GM23338 (cell line): ENCODE measurements at regions not wholly inside any gene's neighbourhood (a gene's known extent, or its start where the extent isn't known, plus 50 kb on each side); places are given as distances from the start of the nearest gene placed in this dataset.
A peak's percentile ranks its signal among the peaks of the same experiment; 100 is the strongest.

Source experiments
- ATAC-seq: fragments of 200-7000 bp; cut with Tn5 transposase; 3 replicates; pipeline ENCODE4 v1.9.1; 2020
- DNase-seq: peaks from one replicate; pipeline ENCODE4 v3.0.0-alpha.2; 2015; ENCODE audit warnings: low spot score
- H2AFZ ChIP-seq: fragments of 200-600 bp; sonication (generic); 2 replicates; pipeline ENCODE4 v1.8.0; 2016; ENCODE audit warnings: antibody characterized with exemption, mild to moderate bottlenecking, moderate library complexity
- H3F3A ChIP-seq: fragments of 200-600 bp; sonication (generic); replicated peaks from 2 replicates; pipeline ENCODE4 v1.8.0; 2017; ENCODE audit warnings: antibody characterized with exemption, mixed run types, low read depth
- H3K27ac ChIP-seq: fragments of 200-600 bp; sonication (generic); 2 replicates; pipeline ENCODE4 v1.6.1; 2016; ENCODE audit warnings: low read depth
- H3K27me3 ChIP-seq: fragments of 200-600 bp; sonication (generic); 2 replicates; pipeline ENCODE4 v1.8.0; 2016; ENCODE audit warnings: mild to moderate bottlenecking, mixed run types, moderate library complexity; ENCODE audit not compliant: insufficient read depth
- H3K36me3 ChIP-seq: fragments of 200-600 bp; sonication (generic); 2 replicates; pipeline ENCODE4 v1.8.0; 2016; ENCODE audit warnings: mild to moderate bottlenecking; ENCODE audit not compliant: insufficient read depth
- H3K4me1 ChIP-seq: fragments of 200-600 bp; sonication (generic); 2 replicates; pipeline ENCODE4 v1.8.0; 2016; ENCODE audit warnings: mild to moderate bottlenecking, moderate library complexity; ENCODE audit not compliant: insufficient read depth
- H3K4me2 ChIP-seq: fragments of 200-600 bp; sonication (generic); 2 replicates; pipeline ENCODE4 v1.7.1; 2017; ENCODE audit warnings: mixed run types
- H3K4me3 ChIP-seq: fragments of 200-600 bp; sonication (generic); 2 replicates; pipeline ENCODE4 v1.6.1; 2016; ENCODE audit warnings: mixed run types
- H3K79me2 ChIP-seq: fragments of 200-600 bp; sonication (generic); replicated peaks from 2 replicates; pipeline ENCODE4 v1.8.0; 2017; ENCODE audit warnings: mild to moderate bottlenecking; ENCODE audit not compliant: insufficient read depth
- H3K9me2 ChIP-seq: fragments of 200-600 bp; sonication (generic); 2 replicates; pipeline ENCODE4 v1.8.0; 2017; ENCODE audit not compliant: insufficient read depth
- H4K20me1 ChIP-seq: fragments of 200-600 bp; sonication (generic); replicated peaks from 2 replicates; pipeline ENCODE4 v1.8.0; 2017; ENCODE audit warnings: mild to moderate bottlenecking; ENCODE audit not compliant: insufficient read depth
- H3K27ac Mint-ChIP-seq: 2 replicates; pipeline ENCODE4 v1.8.0; 2020; ENCODE audit warnings: inconsistent platforms, mild to moderate bottlenecking, moderate library complexity, mixed read lengths
- H3K27me3 Mint-ChIP-seq: 3 replicates; pipeline ENCODE4 v1.8.0; 2022; ENCODE audit warnings: low read depth, mild to moderate bottlenecking, moderate library complexity, mixed read lengths, inconsistent platforms; ENCODE audit not compliant: insufficient read depth, poor library complexity
- H3K36me3 Mint-ChIP-seq: 3 replicates; pipeline ENCODE4 v1.8.0; 2021; ENCODE audit warnings: low read depth, mild to moderate bottlenecking, inconsistent platforms, moderate library complexity, mixed read lengths
- H3K4me1 Mint-ChIP-seq: 3 replicates; pipeline ENCODE4 v1.8.0; 2020; ENCODE audit warnings: mild to moderate bottlenecking, inconsistent platforms, mixed read lengths
- H3K4me3 Mint-ChIP-seq: 3 replicates; pipeline ENCODE4 v1.8.0; 2021; ENCODE audit warnings: moderate library complexity, mild to moderate bottlenecking, inconsistent platforms, mixed read lengths
- H3K9me3 Mint-ChIP-seq: 3 replicates; pipeline ENCODE4 v1.8.0; 2020; ENCODE audit warnings: moderate library complexity, mild to moderate bottlenecking, inconsistent platforms, mixed read lengths
- CREB1 ChIP-seq: fragments of 250-450 bp; sonication (Bioruptor Pico); IDR thresholded peaks from 2 replicates; pipeline ENCODE4 v1.5.0; 2020; ENCODE audit warnings: low read depth, mild to moderate bottlenecking, moderate library complexity
- EZH2 ChIP-seq: fragments of 200-600 bp; sonication (generic); IDR thresholded peaks from one replicate; pipeline ENCODE4 v1.8.0; 2017; ENCODE audit warnings: antibody characterized with exemption, mild to moderate bottlenecking, low read depth; ENCODE audit not compliant: unreplicated experiment
- EZH2phosphoT487 ChIP-seq: fragments of 200-600 bp; sonication (generic); IDR thresholded peaks from one replicate; pipeline ENCODE4 v1.8.1; 2018; ENCODE audit warnings: antibody characterized with exemption; ENCODE audit not compliant: unreplicated experiment
- STAT1 ChIP-seq: IDR thresholded peaks from one replicate; pipeline ENCODE4 v1.6.1; 2016; ENCODE audit warnings: antibody characterized with exemption; ENCODE audit not compliant: unreplicated experiment
- ZNF331 ChIP-seq: fragments of 250-450 bp; sonication (Bioruptor Pico); IDR thresholded peaks from 2 replicates; pipeline ENCODE4 v1.5.0; 2020; ENCODE audit warnings: low read depth, mild to moderate bottlenecking, moderate library complexity
- TF ChIP-seq, protein P1 (sequence below): IDR thresholded peaks from one replicate; pipeline ENCODE4 v1.6.1; 2018; ENCODE audit warnings: antibody characterized with exemption; ENCODE audit not compliant: unreplicated experiment
- TF ChIP-seq, protein P2 (sequence below): IDR thresholded peaks from 2 replicates; pipeline ENCODE4 v1.6.1; 2016; ENCODE audit warnings: antibody characterized with exemption

DNA sequence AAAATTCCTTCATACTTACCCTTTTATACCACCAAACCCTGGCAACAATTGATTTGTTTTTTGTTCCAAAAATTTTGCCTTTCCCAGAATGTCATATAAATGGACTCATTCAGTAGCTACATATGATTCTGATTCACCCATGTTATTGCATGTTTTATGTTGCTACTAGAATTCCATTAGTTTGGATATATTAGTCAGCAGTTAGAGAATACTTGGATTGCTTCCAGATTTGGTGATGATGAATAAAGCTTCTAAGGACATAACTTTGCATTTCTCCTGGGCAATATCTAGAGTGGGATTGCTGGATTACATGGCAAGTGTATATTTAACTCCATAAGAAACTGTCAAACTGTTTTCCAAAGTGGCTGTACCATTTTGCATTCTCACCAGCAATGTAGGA, 806.9 kb downstream of the DNAJB9 start (continued):
- TF ChIP-seq, protein P1, sequence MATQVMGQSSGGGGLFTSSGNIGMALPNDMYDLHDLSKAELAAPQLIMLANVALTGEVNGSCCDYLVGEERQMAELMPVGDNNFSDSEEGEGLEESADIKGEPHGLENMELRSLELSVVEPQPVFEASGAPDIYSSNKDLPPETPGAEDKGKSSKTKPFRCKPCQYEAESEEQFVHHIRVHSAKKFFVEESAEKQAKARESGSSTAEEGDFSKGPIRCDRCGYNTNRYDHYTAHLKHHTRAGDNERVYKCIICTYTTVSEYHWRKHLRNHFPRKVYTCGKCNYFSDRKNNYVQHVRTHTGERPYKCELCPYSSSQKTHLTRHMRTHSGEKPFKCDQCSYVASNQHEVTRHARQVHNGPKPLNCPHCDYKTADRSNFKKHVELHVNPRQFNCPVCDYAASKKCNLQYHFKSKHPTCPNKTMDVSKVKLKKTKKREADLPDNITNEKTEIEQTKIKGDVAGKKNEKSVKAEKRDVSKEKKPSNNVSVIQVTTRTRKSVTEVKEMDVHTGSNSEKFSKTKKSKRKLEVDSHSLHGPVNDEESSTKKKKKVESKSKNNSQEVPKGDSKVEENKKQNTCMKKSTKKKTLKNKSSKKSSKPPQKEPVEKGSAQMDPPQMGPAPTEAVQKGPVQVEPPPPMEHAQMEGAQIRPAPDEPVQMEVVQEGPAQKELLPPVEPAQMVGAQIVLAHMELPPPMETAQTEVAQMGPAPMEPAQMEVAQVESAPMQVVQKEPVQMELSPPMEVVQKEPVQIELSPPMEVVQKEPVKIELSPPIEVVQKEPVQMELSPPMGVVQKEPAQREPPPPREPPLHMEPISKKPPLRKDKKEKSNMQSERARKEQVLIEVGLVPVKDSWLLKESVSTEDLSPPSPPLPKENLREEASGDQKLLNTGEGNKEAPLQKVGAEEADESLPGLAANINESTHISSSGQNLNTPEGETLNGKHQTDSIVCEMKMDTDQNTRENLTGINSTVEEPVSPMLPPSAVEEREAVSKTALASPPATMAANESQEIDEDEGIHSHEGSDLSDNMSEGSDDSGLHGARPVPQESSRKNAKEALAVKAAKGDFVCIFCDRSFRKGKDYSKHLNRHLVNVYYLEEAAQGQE = no peak
- no peak for TF ChIP-seq ZNF331 (CRISPR knock-in tag)
- TF ChIP-seq, protein P2, sequence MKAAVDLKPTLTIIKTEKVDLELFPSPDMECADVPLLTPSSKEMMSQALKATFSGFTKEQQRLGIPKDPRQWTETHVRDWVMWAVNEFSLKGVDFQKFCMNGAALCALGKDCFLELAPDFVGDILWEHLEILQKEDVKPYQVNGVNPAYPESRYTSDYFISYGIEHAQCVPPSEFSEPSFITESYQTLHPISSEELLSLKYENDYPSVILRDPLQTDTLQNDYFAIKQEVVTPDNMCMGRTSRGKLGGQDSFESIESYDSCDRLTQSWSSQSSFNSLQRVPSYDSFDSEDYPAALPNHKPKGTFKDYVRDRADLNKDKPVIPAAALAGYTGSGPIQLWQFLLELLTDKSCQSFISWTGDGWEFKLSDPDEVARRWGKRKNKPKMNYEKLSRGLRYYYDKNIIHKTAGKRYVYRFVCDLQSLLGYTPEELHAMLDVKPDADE = no peak
- TF ChIP-seq EZH2phosphoT487 = no peak
- TF ChIP-seq EZH2 = no peak
- no peak for TF ChIP-seq STAT1
- TF ChIP-seq CREB1 (CRISPR knock-in tag) = no peak

DNA sequence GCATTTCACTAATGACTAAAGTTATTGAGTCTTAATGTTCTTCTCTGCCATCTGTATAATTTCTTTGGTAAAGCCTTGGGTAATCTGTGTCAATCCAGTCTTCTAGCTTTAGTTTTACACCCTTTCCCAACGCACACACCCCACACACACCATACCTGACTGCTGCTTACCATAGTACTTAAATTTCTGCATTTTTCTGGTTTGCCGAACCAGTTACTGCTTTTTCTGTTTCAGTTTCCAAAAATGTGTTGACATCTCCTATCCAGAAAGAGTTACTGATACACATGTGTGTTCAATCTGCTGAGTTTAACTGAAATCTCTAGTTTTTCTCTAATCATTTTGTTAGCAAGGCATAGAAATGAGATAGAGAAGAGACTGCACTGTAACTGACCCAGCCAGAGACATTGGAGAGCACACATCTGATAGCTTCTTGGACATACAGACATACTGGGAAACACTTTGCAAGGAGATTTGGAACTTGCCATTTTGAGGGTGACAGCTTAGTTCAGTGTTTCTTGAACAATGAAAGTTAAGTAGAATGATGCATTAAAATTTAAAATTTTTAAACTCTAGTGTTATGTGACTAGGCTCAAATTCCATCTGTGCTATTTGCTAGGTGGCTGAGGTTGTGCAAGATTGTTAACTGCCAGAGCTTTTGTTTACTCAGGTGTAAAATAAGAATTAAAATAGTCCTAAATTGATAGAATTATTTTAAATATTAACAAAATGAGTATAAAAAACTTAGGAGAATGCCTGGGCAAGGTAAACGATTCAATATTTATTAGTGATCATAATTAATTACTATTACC, 807.6 kb downstream of the DNAJB9 start:
- Histone ChIP-seq H3F3A (no peaks in the 10 kb centered on the region), H3K27ac (no peak overlapping the region), H2AFZ (peak overlapping the region; percentile 9; the same call in 1 of the 2 replicates), H3K36me3 (no peaks in the 10 kb centered on the region), H3K4me3 (no peak overlapping the region), H3K9me2 (peaks cover 9% of the 10 kb centered on the region; the same call in 1 of the 2 replicates), H3K4me1 (no peaks in the 10 kb centered on the region), H3K4me2 (no peak overlapping the region), H3K79me2 (no peaks in the 10 kb centered on the region), H3K27me3 (no peaks in the 10 kb centered on the region), H4K20me1 (no peaks in the 10 kb centered on the region)
- no peak overlapping the region for H3K4me3 Mint-ChIP-seq
- H3K27me3 Mint-ChIP-seq = no peaks in the 10 kb centered on the region
- ATAC-seq = no peak
- no peaks in the 10 kb centered on the region for H3K36me3 Mint-ChIP-seq
- no peak for DNase-seq
- TF ChIP-seq, protein P2 = no peak
- no peak for TF ChIP-seq CREB1 (CRISPR knock-in tag)
- no peaks in the 10 kb centered on the region for H3K4me1 Mint-ChIP-seq
- H3K9me3 Mint-ChIP-seq = no peaks in the 10 kb centered on the region
- no peak overlapping the region for H3K27ac Mint-ChIP-seq
